SU-DHL-6 (cell line): ENCODE measurements at regions not wholly inside any gene's neighbourhood (a gene's known extent, or its start where the extent isn't known, plus 50 kb on each side); places are given as distances from the start of the nearest gene placed in this dataset.

Experiments used
- H2AFZ ChIP-seq: fragments of 200-600 bp; sonication (generic); 2 replicates; pipeline ENCODE4 v1.6.1; 2014; ENCODE audit warnings: low read depth, mild to moderate bottlenecking, moderate library complexity, mixed read lengths, antibody characterized with exemption, low read length; ENCODE audit not compliant: severe bottlenecking
- H3F3A ChIP-seq: fragments of 200-600 bp; shearing (Covaris generic); 2 replicates; pipeline ENCODE4 v1.6.0; 2016; ENCODE audit warnings: antibody characterized with exemption, mild to moderate bottlenecking; ENCODE audit not compliant: insufficient read depth
- H3K27ac ChIP-seq: fragments of 200-600 bp; sonication (generic); 2 replicates; pipeline ENCODE4 v1.5.1; 2016; ENCODE audit warnings: low read depth, mild to moderate bottlenecking, low read length, moderate library complexity, mixed read lengths
- H3K27me3 ChIP-seq: fragments of 200-600 bp; sonication (generic), shearing (Covaris generic); 2 replicates; pipeline ENCODE4 v1.6.0; 2014; ENCODE audit warnings: mild to moderate bottlenecking, low read length
- H3K36me3 ChIP-seq: fragments of 200-600 bp; sonication (generic); 2 replicates; pipeline ENCODE4 v1.6.1; 2014; ENCODE audit warnings: mild to moderate bottlenecking, low read length, mixed read lengths
- H3K4me2 ChIP-seq: fragments of 300-600, 200-600 bp; shearing (Covaris generic), sonication (generic); 2 replicates; pipeline ENCODE4 v1.6.0; 2014; ENCODE audit warnings: low read length, low read depth, mild to moderate bottlenecking; ENCODE audit not compliant: poor library complexity, severe bottlenecking
- H3K4me3 ChIP-seq: fragments of 200-600 bp; sonication (generic); 2 replicates; pipeline ENCODE4 v1.5.1; 2014; ENCODE audit warnings: antibody characterized with exemption, low read length, mild to moderate bottlenecking, mixed read lengths; ENCODE audit not compliant: insufficient read depth, poor library complexity, severe bottlenecking
- H3K79me2 ChIP-seq: fragments of 200-600 bp; sonication (generic); 2 replicates; pipeline ENCODE4 v1.6.1; 2014; ENCODE audit warnings: mild to moderate bottlenecking, low read length, moderate library complexity; ENCODE audit not compliant: insufficient read depth
- H3K9ac ChIP-seq: fragments of 200-600 bp; sonication (generic); 2 replicates; pipeline ENCODE4 v1.7.0; 2014; ENCODE audit warnings: mild to moderate bottlenecking, low read length
- H3K9me2 ChIP-seq: fragments of 200-600 bp; sonication (generic); replicated peaks from 2 replicates; pipeline ENCODE4 v1.6.1; 2014; ENCODE audit warnings: low read length; ENCODE audit not compliant: insufficient read depth
- H3K9me3 ChIP-seq: fragments of 200-600 bp; sonication (generic); 2 replicates; pipeline ENCODE4 v1.6.1; 2014; ENCODE audit warnings: low read length, mixed read lengths; ENCODE audit not compliant: insufficient read depth
- H4K20me1 ChIP-seq: fragments of 200-600 bp; sonication (generic); 2 replicates; pipeline ENCODE4 v1.6.1; 2014; ENCODE audit warnings: low read depth, mild to moderate bottlenecking, antibody characterized with exemption, low read length, moderate library complexity, mixed read lengths
- CTCF ChIP-seq: fragments of 200-600 bp; sonication (generic); IDR thresholded peaks from one replicate; pipeline ENCODE4 v1.5.1; 2017; ENCODE audit warnings: antibody characterized with exemption, mild to moderate bottlenecking, low read length, moderate library complexity; ENCODE audit not compliant: insufficient read depth, poor library complexity, severe bottlenecking
- EZH2phosphoT487 ChIP-seq: fragments of 200-600 bp; sonication (generic), shearing (Covaris generic); conservative IDR thresholded peaks from 2 replicates; pipeline ENCODE4 v1.6.1; 2018; ENCODE audit warnings: mild to moderate bottlenecking, antibody characterized with exemption, low read length, moderate library complexity, mixed read lengths

GRCh38 chr14:84987042-84987441 lies 542.9 kb upstream of the FLRT2 start:
- no peak for TF ChIP-seq CTCF
- TF ChIP-seq EZH2phosphoT487, result no peak
- Histone ChIP-seq H3K4me2 (no peak overlapping the region), H3K9ac (no peak overlapping the region), H3F3A (no peaks in the 10 kb centered on the region), H3K27me3 (no peaks in the 10 kb centered on the region), H3K27ac (no peak overlapping the region), H3K9me2 (peaks cover 4% of the 10 kb centered on the region; the same call in 1 of the 2 replicates), H3K36me3 (no peaks in the 10 kb centered on the region), H3K4me3 (no peak overlapping the region), H3K9me3 (no peaks in the 10 kb centered on the region), H2AFZ (no peak overlapping the region), H4K20me1 (no peaks in the 10 kb centered on the region), H3K79me2 (no peaks in the 10 kb centered on the region)

- Histone ChIP-seq H3K4me3 (no peak overlapping the region), H3K9me3 (no peaks in the 10 kb centered on the region), H3K4me2 (no peak overlapping the region), H3K27ac (no peak overlapping the region), H4K20me1 (no peaks in the 10 kb centered on the region), H3K36me3 (no peaks in the 10 kb centered on the region), H3F3A (no peaks in the 10 kb centered on the region), H3K9me2 (peaks cover 4% of the 10 kb centered on the region; the same call in 1 of the 2 replicates), H3K9ac (no peak overlapping the region), H3K79me2 (no peaks in the 10 kb centered on the region), H2AFZ (no peak overlapping the region), H3K27me3 (no peaks in the 10 kb centered on the region)
- TF ChIP-seq EZH2phosphoT487, result no peak
- no peak for TF ChIP-seq CTCF
Observed at GRCh38 chr14:84988357-84988756, 541.6 kb upstream of the FLRT2 start.

- Histone ChIP-seq H3K9me3 (no peaks in the 10 kb centered on the region), H3K4me3 (no peak overlapping the region), H3F3A (no peaks in the 10 kb centered on the region), H3K4me2 (no peak overlapping the region), H3K9ac (no peak overlapping the region), H3K36me3 (no peaks in the 10 kb centered on the region), H4K20me1 (no peaks in the 10 kb centered on the region), H2AFZ (no peak overlapping the region), H3K27ac (no peak overlapping the region), H3K27me3 (no peaks in the 10 kb centered on the region), H3K79me2 (no peaks in the 10 kb centered on the region), H3K9me2 (peaks cover 4% of the 10 kb centered on the region; the same call in 1 of the 2 replicates)
- no peak for TF ChIP-seq CTCF
- TF ChIP-seq EZH2phosphoT487, result no peak
Observed at GRCh38 chr14:84991021-84991420, 538.9 kb upstream of the FLRT2 start.

GRCh38 chr14:84998216-84998615 lies 531.7 kb upstream of the FLRT2 start:
- H4K20me1 ChIP-seq, result no peaks in the 10 kb centered on the region
- H3K79me2 ChIP-seq, result no peaks in the 10 kb centered on the region
- no peaks in the 10 kb centered on the region for H3K36me3 ChIP-seq
- H3K4me2 ChIP-seq, result no peak overlapping the region
- no peak for TF ChIP-seq EZH2phosphoT487
- no peak for TF ChIP-seq CTCF
- H3F3A ChIP-seq, result no peaks in the 10 kb centered on the region
- H3K9ac ChIP-seq, result no peak overlapping the region
- no peak overlapping the region for H3K27ac ChIP-seq
- no peaks in the 10 kb centered on the region for H3K9me3 ChIP-seq
- no peaks in the 10 kb centered on the region for H3K27me3 ChIP-seq
- H2AFZ ChIP-seq, result no peak overlapping the region
- H3K4me3 ChIP-seq, result no peak overlapping the region
- H3K9me2 ChIP-seq, result no peaks in the 10 kb centered on the region
